Right lobe of liver (tissue), 4 donors: ENCODE measurements at regions not wholly inside any gene's neighbourhood (a gene's known extent, or its start where the extent isn't known, plus 50 kb on each side); places are given as distances from the start of the nearest gene placed in this dataset.

Source experiments
- POLR2A ChIP-seq: fragments of 450-650 bp; IDR thresholded peaks from one replicate; pipeline ENCODE4 v1.6.1; 2017; ENCODE audit warnings: antibody characterized with exemption, mild to moderate bottlenecking
- TF ChIP-seq, protein P1 (sequence below), 4 donors: fragments of 200-600 bp in 3 of 4; fragments of 450-650 bp in 1 of 4; IDR thresholded peaks; one replicate each; pipeline versions ENCODE4 v1.5.1 to v1.8.0; 2016 to 2022; ENCODE audit warnings: antibody characterized with exemption in 4 of 4, mild to moderate bottlenecking in 2 of 4
- donor health status: DM: no; HTN: no; CAD: no.
- donor health status: DM: no; HTN: no; CAD: no.
- donor health status: DM: no; HTN: yes; CAD: no.

- TF ChIP-seq, protein P1, sequence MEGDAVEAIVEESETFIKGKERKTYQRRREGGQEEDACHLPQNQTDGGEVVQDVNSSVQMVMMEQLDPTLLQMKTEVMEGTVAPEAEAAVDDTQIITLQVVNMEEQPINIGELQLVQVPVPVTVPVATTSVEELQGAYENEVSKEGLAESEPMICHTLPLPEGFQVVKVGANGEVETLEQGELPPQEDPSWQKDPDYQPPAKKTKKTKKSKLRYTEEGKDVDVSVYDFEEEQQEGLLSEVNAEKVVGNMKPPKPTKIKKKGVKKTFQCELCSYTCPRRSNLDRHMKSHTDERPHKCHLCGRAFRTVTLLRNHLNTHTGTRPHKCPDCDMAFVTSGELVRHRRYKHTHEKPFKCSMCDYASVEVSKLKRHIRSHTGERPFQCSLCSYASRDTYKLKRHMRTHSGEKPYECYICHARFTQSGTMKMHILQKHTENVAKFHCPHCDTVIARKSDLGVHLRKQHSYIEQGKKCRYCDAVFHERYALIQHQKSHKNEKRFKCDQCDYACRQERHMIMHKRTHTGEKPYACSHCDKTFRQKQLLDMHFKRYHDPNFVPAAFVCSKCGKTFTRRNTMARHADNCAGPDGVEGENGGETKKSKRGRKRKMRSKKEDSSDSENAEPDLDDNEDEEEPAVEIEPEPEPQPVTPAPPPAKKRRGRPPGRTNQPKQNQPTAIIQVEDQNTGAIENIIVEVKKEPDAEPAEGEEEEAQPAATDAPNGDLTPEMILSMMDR (IDR thresholded peaks at IDR 0.05), result no peak
- no peak for TF ChIP-seq POLR2A
These were observed 240.6 kb upstream of the SGCG start for GRCh38 chr13:22940090-22940710.
